ENCODE measurements at regions not wholly inside any gene's neighbourhood (a gene's known extent, or its start where the extent isn't known, plus 50 kb on each side); places are given as distances from the start of the nearest gene placed in this dataset.

GRCh38 chr12:127438512-127439244, 828.3 kb upstream of the TMEM132C start:
- Histone ChIP-seq H3K4me3 (replicated peaks in 1 of 3; ENCODE audit: insufficient read depth in 1 of 3, low read depth in 1 of 3, low read length in 3 of 3) (no peak overlapping the region), H2AFZ (ENCODE audit: low read depth, low read length) (no peak overlapping the region), H3K4me1 (ENCODE audit: control insufficient read depth, extremely low read depth, insufficient read depth, low read length) (no peaks in the 10 kb centered on the region), H3K9ac (replicated peaks; ENCODE audit: extremely low read depth, insufficient read depth, low read length) (no peak overlapping the region), H4K20me1 (replicated peaks; ENCODE audit: control insufficient read depth, extremely low read depth, insufficient read depth, low read length) (no peaks in the 10 kb centered on the region), H3K9me3 (replicated peaks; ENCODE audit: control insufficient read depth, insufficient read depth, low read length) (peaks cover 11% of the 10 kb centered on the region), H3K36me3 (ENCODE audit: control insufficient read depth in 2 of 2, extremely low read depth in 1 of 2, insufficient read depth in 2 of 2, low read length in 2 of 2) (no peaks in the 10 kb centered on the region), H3K4me2 (ENCODE audit: insufficient read depth, low read length) (no peak overlapping the region), H3K9me1 (replicated peaks; ENCODE audit: control insufficient read depth, extremely low read depth, insufficient read depth, low read length) (no peaks in the 10 kb centered on the region), H3K27ac (ENCODE audit: insufficient read depth, low read depth, low read length) (no peak overlapping the region), H3K27me3 (ENCODE audit: control insufficient read depth in 2 of 2, insufficient read depth in 2 of 2, low read length in 2 of 2) (no peaks in the 10 kb centered on the region), H3K79me2 (ENCODE audit: control insufficient read depth, insufficient read depth, low read length) (no peaks in the 10 kb centered on the region)
- ChIA-PET CTCF (no interaction called here), POLR2A (no interaction called here)
- no TSS peak for BruUV-seq (replicated peaks)
- DNase-seq (ENCODE audit: low read depth, low spot score): no peak
- FAIRE-seq: no peak
- TF ChIP-seq MYC (IDR thresholded peaks at IDR 0.05; ENCODE audit: low read depth, low read length): no peak
- no peak for TF ChIP-seq EZH2 (IDR thresholded peaks at IDR 0.05; ENCODE audit: borderline replicate concordance, low read depth, low read length, severe bottlenecking)
- no peak for TF ChIP-seq POLR2AphosphoS5 (IDR thresholded peaks at IDR 0.05; ENCODE audit: insufficient read depth, low read depth, low read length)
- no peak for TF ChIP-seq MAX (IDR thresholded peaks at IDR 0.05; ENCODE audit: insufficient read depth, insufficient read length)
- no peak for TF ChIP-seq CTCF (IDR thresholded peaks at IDR 0.05; ENCODE audit: extremely low read depth in 1 of 2, insufficient read depth in 1 of 2, low read depth in 1 of 2, low read length in 2 of 2)
- no peak for TF ChIP-seq GATA2 (IDR thresholded peaks at IDR 0.05; ENCODE audit: insufficient read depth, insufficient read length, low read depth, low read length)
- no peak for TF ChIP-seq FOS (IDR thresholded peaks at IDR 0.05; ENCODE audit: borderline replicate concordance, insufficient read depth, low read length)
- TF ChIP-seq JUN (IDR thresholded peaks at IDR 0.05; ENCODE audit: borderline replicate concordance, insufficient read depth, insufficient read length, low read depth): no peak
- no peak for TF ChIP-seq POLR2A (IDR thresholded peaks at IDR 0.05; ENCODE audit: low read depth, low read length)
- dilution Hi-C loops (cut with MboI; ENCODE audit: extremely low pct_ligation_motif_present, low sequenced_read_pairs) (no loop called here), intact Hi-C loops (cut with micrococcal nuclease) (no loop called here)

All from endothelial cell of umbilical vein (primary cell).